ENCODE measurements at regions not wholly inside any gene's neighbourhood (a gene's known extent, or its start where the extent isn't known, plus 50 kb on each side); places are given as distances from the start of the nearest gene placed in this dataset.
"Not testable (repeated sequence)": the region's sequence is repeated elsewhere in the genome, so short reads cannot be mapped to it uniquely, and the experiment has no call there.

GRCh38 chr2:62410015-62410453 is 96.0 kb downstream of the TMEM17 start:
- DNase-seq = peak; percentile 13

- DNase-seq = no peak
Observed at GRCh38 chr2:62409442-62409841, 96.6 kb downstream of the TMEM17 start.

- no peak for DNase-seq
Observed at GRCh38 chr2:62408241-62408677, 97.7 kb downstream of the TMEM17 start.

GRCh38 chr2:62407838-62408237 is 98.2 kb downstream of the TMEM17 start:
- no peak for DNase-seq

GRCh38 chr2:62407401-62407800 is 98.6 kb downstream of the TMEM17 start:
- DNase-seq = no peak

- no peak for DNase-seq
Observed at GRCh38 chr2:62406573-62407043, 99.4 kb downstream of the TMEM17 start.

- DNase-seq = no peak
Observed at GRCh38 chr2:62404913-62405312, 101.1 kb downstream of the TMEM17 start.

- no peak for DNase-seq
Observed at GRCh38 chr2:62402156-62402555, 103.8 kb downstream of the TMEM17 start.

GRCh38 chr2:62398356-62398755 is 107.6 kb downstream of the TMEM17 start:
- DNase-seq = peak; percentile 18

- no peak for DNase-seq
Observed at GRCh38 chr2:62396880-62397279, 109.1 kb downstream of the TMEM17 start.

GRCh38 chr2:62393293-62393692 is 112.7 kb downstream of the TMEM17 start:
- DNase-seq = no peak

- no peak for DNase-seq
Observed at GRCh38 chr2:62391696-62392095, 114.3 kb downstream of the TMEM17 start.

- DNase-seq = not testable (repeated sequence)
Observed at GRCh38 chr2:62386378-62386777, 119.6 kb downstream of the TMEM17 start.

- peak; percentile 13 for DNase-seq
Observed at GRCh38 chr2:62383846-62384245, 122.1 kb downstream of the TMEM17 start.

- peak; percentile 5 for DNase-seq
Observed at GRCh38 chr2:62382757-62383156, 123.2 kb downstream of the TMEM17 start.

- peak; percentile 35 for DNase-seq
Observed at GRCh38 chr2:62382122-62382521, 123.9 kb downstream of the TMEM17 start.

GRCh38 chr2:62381656-62382055 is 124.3 kb downstream of the TMEM17 start:
- DNase-seq = peak; percentile 35

- no peak for DNase-seq
Observed at GRCh38 chr2:62379566-62379965, 126.4 kb downstream of the TMEM17 start.

GRCh38 chr2:62375113-62375420 is 130.9 kb downstream of the TMEM17 start:
- DNase-seq = peak; percentile 2

- DNase-seq = no peak
Observed at GRCh38 chr2:62374301-62375112, 131.5 kb downstream of the TMEM17 start.

GRCh38 chr2:62372824-62373223 is 133.2 kb downstream of the TMEM17 start:
- no peak for DNase-seq

- no peak for DNase-seq
Observed at GRCh38 chr2:62370321-62371250, 135.4 kb downstream of the TMEM17 start.

GRCh38 chr2:62369541-62370202 is 136.3 kb downstream of the TMEM17 start:
- no peak for DNase-seq
